ELF-1 (cell line): ENCODE measurements at regions not wholly inside any gene's neighbourhood (a gene's known extent, or its start where the extent isn't known, plus 50 kb on each side); places are given as distances from the start of the nearest gene placed in this dataset.
A peak's percentile ranks its signal among the peaks of the same experiment; 100 is the strongest.

Experiments used
- DNase-seq: peaks from one replicate; pipeline ENCODE4 v3.0.0-alpha.2; 2016; ENCODE audit warnings: low read depth, low spot score

- no peak for DNase-seq
Measured at GRCh38 chr2:191559569-191559968, 118.4 kb upstream of the NABP1 start.

DNA sequence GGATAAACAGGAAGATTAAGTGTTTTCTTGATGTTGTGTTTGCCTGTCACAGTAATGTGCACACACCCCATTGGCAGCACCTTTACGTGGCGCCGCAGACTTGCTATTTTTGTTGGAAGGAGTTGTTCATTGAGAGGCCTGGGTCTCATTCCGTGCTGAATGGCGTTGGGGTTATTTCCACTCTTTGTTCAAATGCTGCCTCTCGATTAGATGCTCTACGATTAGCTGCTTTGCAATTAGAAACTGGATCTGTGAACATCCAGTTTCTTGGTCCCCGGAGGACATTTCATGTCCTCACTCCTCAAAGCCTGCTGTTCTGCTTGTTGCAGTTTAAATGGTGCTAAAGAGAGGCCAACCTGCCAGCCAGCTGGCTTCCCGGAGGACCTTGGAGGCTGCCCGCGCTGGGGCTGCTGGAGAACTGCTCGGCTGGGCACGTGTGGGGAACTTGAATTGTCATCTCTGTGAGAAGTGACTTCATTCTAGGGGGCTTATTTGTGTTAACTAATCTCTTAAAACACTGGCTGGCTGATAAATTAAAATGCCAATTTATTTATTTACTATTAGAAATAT, 117.4 kb upstream of the NABP1 start:
- DNase-seq = no peak

GRCh38 chr2:191565120-191565519, 112.8 kb upstream of the NABP1 start:
- no peak for DNase-seq

GRCh38 chr2:191565647-191566198, 112.2 kb upstream of the NABP1 start:
- DNase-seq = peak; percentile 34

DNA sequence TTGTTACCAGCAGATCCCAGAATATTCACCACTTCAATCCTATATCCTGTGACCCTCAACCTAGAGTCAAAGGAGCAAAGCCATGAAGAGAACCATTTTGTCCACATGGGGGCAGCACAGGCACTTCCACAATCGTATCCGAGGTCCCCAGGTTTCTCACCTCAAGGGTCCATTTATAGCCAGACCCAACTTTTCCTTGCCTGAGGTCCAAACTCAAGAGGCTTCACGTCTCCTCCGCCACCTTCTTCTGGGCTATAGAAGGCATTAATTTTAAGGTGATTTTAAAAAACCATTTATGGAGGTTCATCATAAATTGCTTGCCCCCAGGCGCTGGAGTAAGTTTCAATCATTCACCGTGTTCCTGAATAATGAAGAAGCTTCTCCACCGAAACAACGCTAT, 111.6 kb upstream of the NABP1 start:
- DNase-seq = peak; percentile 88

DNA sequence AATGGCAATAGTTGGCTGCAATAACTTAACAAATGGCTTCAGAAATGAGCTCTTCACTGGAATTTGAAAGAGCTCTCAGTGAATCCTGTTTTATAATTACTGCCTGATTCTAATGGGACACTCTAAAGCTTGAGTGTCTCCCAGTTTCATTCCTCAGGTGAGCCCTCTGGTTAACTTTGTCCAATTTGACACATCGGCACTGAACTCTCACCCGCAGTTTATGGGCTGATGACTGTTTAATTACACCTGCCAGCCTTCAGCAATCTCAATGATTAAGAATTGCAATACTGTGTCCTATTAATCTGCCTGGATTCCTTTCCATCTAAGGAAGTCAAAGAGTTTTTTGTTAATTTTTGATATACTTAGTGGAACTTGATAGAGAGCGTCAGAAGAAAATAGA, 110.7 kb upstream of the NABP1 start:
- no peak for DNase-seq

GRCh38 chr2:191569025-191569424, 108.9 kb upstream of the NABP1 start:
- DNase-seq = peak; percentile 14

- peak; percentile 17 for DNase-seq
Measured at GRCh38 chr2:191571163-191571769, 106.7 kb upstream of the NABP1 start.

- no peak for DNase-seq
Measured at GRCh38 chr2:191572319-191572718, 105.6 kb upstream of the NABP1 start.

DNA sequence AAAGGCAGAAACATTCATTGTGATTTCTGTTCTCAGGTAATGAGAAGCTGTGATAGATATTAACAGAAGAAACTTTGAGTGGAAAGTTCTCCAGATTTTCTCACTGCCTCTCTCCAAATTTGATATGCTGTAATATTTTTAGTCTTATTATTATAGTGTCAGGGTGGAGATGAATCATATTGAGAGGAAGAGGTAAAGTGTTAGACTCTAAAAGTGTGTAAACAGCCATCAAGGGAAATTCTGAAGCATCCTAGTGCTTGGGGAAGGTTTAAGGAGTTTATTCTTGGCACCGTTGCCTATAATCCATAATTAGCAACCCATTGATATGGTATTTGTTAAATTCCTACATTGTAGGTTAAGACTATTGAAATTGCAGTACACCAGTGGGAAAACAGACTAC, 104.7 kb upstream of the NABP1 start:
- DNase-seq = no peak

DNA sequence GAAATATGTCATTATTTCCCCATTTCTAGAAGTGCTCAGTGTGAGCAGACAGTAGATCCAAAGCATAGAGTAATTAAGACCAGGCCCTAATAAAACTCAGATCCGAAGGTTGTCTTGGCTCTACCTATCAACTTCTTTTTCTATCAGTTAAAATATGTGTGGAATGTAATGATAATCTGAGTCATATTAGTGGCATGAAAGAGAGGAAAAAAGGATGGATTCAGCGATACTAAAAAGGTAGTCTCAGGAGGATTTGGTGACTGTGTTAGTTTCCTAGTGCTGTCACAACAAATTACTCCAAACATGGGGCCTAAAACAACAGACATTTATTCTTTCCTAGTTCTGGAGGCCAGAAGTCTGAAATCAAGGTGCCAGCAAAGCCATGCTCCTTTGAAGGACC, 103.7 kb upstream of the NABP1 start:
- DNase-seq = no peak

GRCh38 chr2:191577605-191578004, 100.3 kb upstream of the NABP1 start:
- DNase-seq = no peak

DNA sequence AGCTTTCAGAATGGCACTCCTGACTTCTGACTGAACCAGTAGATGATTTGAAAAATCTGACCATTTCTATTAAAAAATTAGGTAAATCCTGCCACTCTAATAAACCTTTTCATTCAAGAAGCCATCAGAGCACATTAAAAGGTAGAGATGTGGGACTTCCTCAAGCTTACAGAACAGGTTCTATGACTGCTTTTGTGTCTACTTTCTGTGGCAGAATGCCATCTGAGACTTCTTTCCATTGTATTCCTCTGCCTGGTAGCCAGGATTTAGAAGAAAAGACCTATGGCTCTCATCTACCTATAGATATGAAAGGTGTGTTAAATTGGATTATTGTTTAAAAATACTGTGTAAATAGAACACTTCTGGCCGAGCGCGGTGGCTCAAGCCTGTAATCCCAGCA, 99.9 kb upstream of the NABP1 start:
- DNase-seq = no peak

- no peak for DNase-seq
Measured at GRCh38 chr2:191580581-191580980, 97.4 kb upstream of the NABP1 start.

- DNase-seq = no peak
Measured at GRCh38 chr2:191581003-191581402, 96.9 kb upstream of the NABP1 start.

DNA sequence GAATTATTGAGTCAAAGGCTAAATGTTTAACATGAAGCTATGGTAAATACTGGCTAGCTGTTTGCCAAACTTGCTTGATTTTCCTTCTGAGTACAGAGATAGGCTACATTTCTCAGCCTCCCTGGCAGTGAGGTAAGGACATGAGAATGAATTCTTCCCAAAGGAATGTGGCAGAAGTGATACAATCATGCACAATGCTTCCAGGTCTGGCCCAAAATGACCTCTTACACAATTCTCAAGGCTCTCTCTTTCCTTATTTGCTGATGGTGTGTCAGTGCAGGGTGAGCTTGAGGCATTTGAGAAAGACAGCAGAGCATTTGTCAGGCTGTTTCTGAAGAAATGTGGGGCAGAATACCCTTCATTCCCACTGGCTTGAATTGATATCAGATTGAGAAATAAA, 95.6 kb upstream of the NABP1 start:
- peak; percentile 51 for DNase-seq

DNA sequence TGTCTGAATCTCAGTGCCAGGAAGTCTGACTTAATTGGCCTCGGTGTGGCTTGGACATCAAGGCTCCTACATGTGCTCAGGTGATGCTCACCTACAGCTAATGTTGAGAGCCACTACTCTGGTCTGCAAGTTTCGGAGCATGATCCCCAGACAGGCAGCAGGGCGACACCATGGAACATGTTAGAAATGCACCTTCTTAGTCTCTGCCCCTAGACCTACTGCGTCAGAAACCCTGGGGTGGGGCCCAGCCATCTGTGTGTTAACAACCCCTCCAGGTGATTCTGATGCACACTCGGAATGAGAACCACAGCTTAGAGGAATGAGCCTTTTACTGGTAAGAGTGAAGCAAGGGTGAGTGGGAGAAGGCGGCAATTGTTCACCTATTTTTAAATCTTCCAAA, 86.9 kb upstream of the NABP1 start:
- DNase-seq = no peak

- no peak for DNase-seq
Measured at GRCh38 chr2:191593622-191594385, 84.1 kb upstream of the NABP1 start.

- no peak for DNase-seq
Measured at GRCh38 chr2:191597186-191597751, 80.7 kb upstream of the NABP1 start.

GRCh38 chr2:191598296-191598695, 79.6 kb upstream of the NABP1 start:
- DNase-seq = no peak

DNA sequence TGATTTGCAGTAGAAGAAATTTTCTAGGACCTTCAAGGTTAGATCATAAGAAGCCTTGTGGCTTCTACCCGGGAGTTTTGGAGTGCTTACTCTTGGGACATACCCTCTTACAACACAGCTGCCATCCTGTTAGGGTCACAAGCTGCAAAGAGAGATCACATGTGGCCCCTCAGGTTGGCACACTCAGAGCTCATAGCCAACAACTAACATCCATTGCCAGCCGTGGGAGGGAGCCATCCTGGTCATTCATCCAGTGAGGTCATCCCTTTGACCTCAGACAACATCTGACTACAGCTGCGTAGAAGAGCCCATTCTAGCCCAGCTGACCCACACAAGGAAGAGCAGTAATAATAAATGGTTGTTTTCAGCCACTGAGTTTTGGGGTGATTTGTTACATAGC, 76.9 kb upstream of the NABP1 start:
- no peak for DNase-seq

- DNase-seq = no peak
Measured at GRCh38 chr2:191604154-191604553, 73.8 kb upstream of the NABP1 start.

GRCh38 chr2:191607096-191607495, 70.8 kb upstream of the NABP1 start:
- no peak for DNase-seq
